Astrocyte (in vitro differentiated cells and primary cell): ENCODE measurements at regions not wholly inside any gene's neighbourhood (a gene's known extent, or its start where the extent isn't known, plus 50 kb on each side); places are given as distances from the start of the nearest gene placed in this dataset.
"Not testable (repeated sequence)": the region's sequence is repeated elsewhere in the genome, so short reads cannot be mapped to it uniquely, and the experiment has no call there.

Source experiments
- DNase-seq: peaks from one replicate; pipeline ENCODE4 v3.0.0-alpha.2; 2010; ENCODE audit warnings: low read depth
- FAIRE-seq: peaks from 2 replicates; lab custom pipeline; 2011; peaks lifted over from hg19 to GRCh38; lab: Jason Lieb, UNC
- H2AFZ ChIP-seq: 2 replicates; pipeline ENCODE4 v1.6.0; 2012; ENCODE audit warnings: low read depth, low read length, inconsistent platforms
- H3K27ac ChIP-seq: 2 replicates; pipeline ENCODE4 v1.5.1; 2011; ENCODE audit warnings: low read depth, low read length, inconsistent platforms
- H3K27me3 ChIP-seq: 2 replicates; pipeline ENCODE4 v1.6.0; 2011; ENCODE audit warnings: low read length, inconsistent platforms; ENCODE audit not compliant: insufficient read depth
- H3K36me3 ChIP-seq: 2 replicates; pipeline ENCODE4 v1.5.1; 2011; ENCODE audit warnings: low read length, inconsistent platforms; ENCODE audit not compliant: insufficient read depth
- H3K4me1 ChIP-seq: 2 replicates; pipeline ENCODE4 v1.5.1; 2011; ENCODE audit warnings: low read length, inconsistent platforms; ENCODE audit not compliant: insufficient read depth
- H3K4me2 ChIP-seq: 2 replicates; pipeline ENCODE4 v1.6.0; 2012; ENCODE audit warnings: low read length, inconsistent platforms
- H3K4me3 ChIP-seq: 2 replicates; pipeline ENCODE4 v1.5.1; 2011; ENCODE audit warnings: low read depth, mild to moderate bottlenecking, low read length, inconsistent platforms; ENCODE audit not compliant: insufficient read depth
- H3K79me2 ChIP-seq: 2 replicates; pipeline ENCODE4 v1.6.0; 2012; ENCODE audit warnings: mild to moderate bottlenecking, low read length, inconsistent platforms; ENCODE audit not compliant: insufficient read depth
- H3K9ac ChIP-seq: 2 replicates; pipeline ENCODE4 v1.6.0; 2012; ENCODE audit warnings: mild to moderate bottlenecking, low read length, inconsistent platforms
- H3K9me3 ChIP-seq: 2 replicates; pipeline ENCODE4 v1.5.1; 2012; ENCODE audit warnings: low read depth, mild to moderate bottlenecking, low read length, inconsistent platforms; ENCODE audit not compliant: insufficient read depth
- H4K20me1 ChIP-seq: 2 replicates; pipeline ENCODE4 v1.6.0; 2012; ENCODE audit warnings: low read length, inconsistent platforms; ENCODE audit not compliant: insufficient read depth
- H3K27ac Mint-ChIP-seq: one replicate; pipeline ENCODE4 v1.8.0; 2021; ENCODE audit warnings: mild to moderate bottlenecking, mixed read lengths; ENCODE audit not compliant: unreplicated experiment
- H3K27me3 Mint-ChIP-seq: one replicate; pipeline ENCODE4 v1.8.0; 2021; ENCODE audit warnings: low read depth, mixed read lengths; ENCODE audit not compliant: unreplicated experiment
- H3K36me3 Mint-ChIP-seq: one replicate; pipeline ENCODE4 v1.8.0; 2021; ENCODE audit warnings: low read depth, mixed read lengths; ENCODE audit not compliant: unreplicated experiment
- H3K4me1 Mint-ChIP-seq: one replicate; pipeline ENCODE4 v1.8.0; 2021; ENCODE audit warnings: low read depth, mixed read lengths; ENCODE audit not compliant: unreplicated experiment
- H3K4me3 Mint-ChIP-seq: one replicate; pipeline ENCODE4 v1.8.0; 2021; ENCODE audit warnings: mild to moderate bottlenecking, moderate library complexity, mixed read lengths; ENCODE audit not compliant: unreplicated experiment
- H3K9me3 Mint-ChIP-seq: one replicate; pipeline ENCODE4 v1.8.0; 2021; ENCODE audit warnings: mild to moderate bottlenecking, mixed read lengths; ENCODE audit not compliant: unreplicated experiment
- CTCF ChIP-seq: IDR thresholded peaks from 2 replicates; pipeline ENCODE4 v1.5.1; 2011; ENCODE audit warnings: low read depth, mild to moderate bottlenecking, inconsistent platforms, low read length, moderate library complexity; ENCODE audit not compliant: insufficient read depth
- EZH2 ChIP-seq: IDR thresholded peaks from 2 replicates; pipeline ENCODE4 v1.6.1; 2012; ENCODE audit warnings: mild to moderate bottlenecking, low read length, inconsistent platforms; ENCODE audit not compliant: insufficient read depth

- no peak overlapping the region for H3K27ac Mint-ChIP-seq
- no peak overlapping the region for H3K27ac ChIP-seq
- H3K4me2 ChIP-seq, result no peak overlapping the region
- H3K36me3 ChIP-seq, result no peaks in the 10 kb centered on the region
- no peaks in the 10 kb centered on the region for H3K9me3 Mint-ChIP-seq
- H3K9me3 ChIP-seq, result no peaks in the 10 kb centered on the region
- DNase-seq (no peak), FAIRE-seq (no peak)
- no peaks in the 10 kb centered on the region for H3K4me1 Mint-ChIP-seq
- H3K9ac ChIP-seq, result no peak overlapping the region
- no peak overlapping the region for H3K4me3 Mint-ChIP-seq
- no peaks in the 10 kb centered on the region for H3K79me2 ChIP-seq
- no peak for TF ChIP-seq EZH2
- no peak for TF ChIP-seq CTCF
- no peaks in the 10 kb centered on the region for H3K27me3 Mint-ChIP-seq
- H2AFZ ChIP-seq, result no peak overlapping the region
- H4K20me1 ChIP-seq, result no peaks in the 10 kb centered on the region
- H3K4me3 ChIP-seq, result no peak overlapping the region
- no peaks in the 10 kb centered on the region for H3K4me1 ChIP-seq
- H3K27me3 ChIP-seq, result no peaks in the 10 kb centered on the region
- H3K36me3 Mint-ChIP-seq, result no peaks in the 10 kb centered on the region
Observed at GRCh38 chrY:18997635-18998240, 224.2 kb upstream of the HSFY2 start.

DNA sequence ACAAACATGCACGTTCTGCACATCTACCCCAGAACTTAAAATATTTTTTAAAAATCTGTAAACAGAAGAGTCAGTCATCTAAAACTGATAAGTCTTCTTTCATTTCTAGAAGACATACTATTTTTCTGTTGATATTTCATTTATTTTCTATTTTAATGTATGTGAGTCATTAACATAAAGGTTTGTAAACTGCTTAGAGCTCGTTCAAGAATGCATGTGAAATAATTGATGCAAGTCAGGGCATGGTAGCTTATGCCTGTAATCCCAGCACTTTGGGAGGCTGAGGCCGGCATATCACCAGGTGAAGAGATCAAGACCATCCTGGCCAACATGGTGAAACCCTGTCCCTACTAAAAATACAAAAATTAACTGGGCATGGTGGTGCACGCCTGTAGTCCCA, 219.9 kb upstream of the HSFY2 start:
- H3K36me3 ChIP-seq, result no peaks in the 10 kb centered on the region
- H3K27me3 Mint-ChIP-seq, result no peaks in the 10 kb centered on the region
- no peak overlapping the region for H3K9ac ChIP-seq
- no peak overlapping the region for H3K4me3 Mint-ChIP-seq
- no peaks in the 10 kb centered on the region for H3K9me3 Mint-ChIP-seq
- H3K27ac Mint-ChIP-seq, result no peak overlapping the region
- no peaks in the 10 kb centered on the region for H3K9me3 ChIP-seq
- DNase-seq (no peak), FAIRE-seq (no peak)
- no peak overlapping the region for H3K4me2 ChIP-seq
- H3K27me3 ChIP-seq, result no peaks in the 10 kb centered on the region
- no peak overlapping the region for H2AFZ ChIP-seq
- H3K4me1 ChIP-seq, result no peaks in the 10 kb centered on the region
- H4K20me1 ChIP-seq, result no peaks in the 10 kb centered on the region
- TF ChIP-seq EZH2 (no peak), CTCF (no peak)
- H3K36me3 Mint-ChIP-seq, result no peaks in the 10 kb centered on the region
- no peaks in the 10 kb centered on the region for H3K4me1 Mint-ChIP-seq
- H3K27ac ChIP-seq, result no peak overlapping the region
- no peaks in the 10 kb centered on the region for H3K79me2 ChIP-seq
- no peak overlapping the region for H3K4me3 ChIP-seq

DNA sequence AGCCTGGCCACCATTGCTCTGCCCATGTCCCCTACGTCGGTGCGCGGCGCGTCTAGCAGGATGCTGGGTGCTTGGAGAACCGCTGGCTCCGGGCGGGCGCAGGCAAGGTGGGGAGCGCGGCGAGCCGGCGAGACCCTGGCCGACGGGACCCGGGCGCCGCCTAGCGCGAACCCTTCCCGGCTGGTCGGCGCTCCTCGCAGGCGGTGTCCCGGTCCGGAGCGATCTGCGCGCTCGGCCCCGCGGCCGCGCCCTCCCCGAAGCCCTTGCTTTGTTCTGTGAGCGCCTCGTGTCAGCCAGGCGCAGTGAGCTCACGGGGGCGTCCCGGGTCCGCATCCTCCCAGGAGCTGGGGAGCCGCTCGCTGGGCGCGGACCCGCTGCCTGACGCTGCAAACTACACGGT, 219.1 kb upstream of the HSFY2 start:
- peak overlapping the region; percentile 54 for H3K4me2 ChIP-seq
- H3K9me3 Mint-ChIP-seq, H3K4me3 ChIP-seq, H3K79me2 ChIP-seq, FAIRE-seq, H3K36me3 Mint-ChIP-seq, DNase-seq, H3K27me3 Mint-ChIP-seq, H3K27ac Mint-ChIP-seq, H3K9ac ChIP-seq, H3K4me1 Mint-ChIP-seq, H3K4me1 ChIP-seq, H3K36me3 ChIP-seq, H4K20me1 ChIP-seq, H3K27me3 ChIP-seq, H3K27ac ChIP-seq, H3K9me3 ChIP-seq, H2AFZ ChIP-seq, H3K4me3 Mint-ChIP-seq: not testable (repeated sequence)
